Heart left ventricle (tissue), 13 donors: ENCODE measurements at regions not wholly inside any gene's neighbourhood (a gene's known extent, or its start where the extent isn't known, plus 50 kb on each side); places are given as distances from the start of the nearest gene placed in this dataset.

Source experiments
- CTCF ChIP-seq, 12 donors: fragments of 200-600 bp; sonication (generic) in 4 of 12; IDR thresholded peaks; one replicate each; pipeline versions ENCODE4 v1.5.0 to v1.8.0; 2018 to 2022; ENCODE audit warnings: antibody characterized with exemption in 12 of 12, mild to moderate bottlenecking in 5 of 12
- POLR2A ChIP-seq, 2 donors: fragments of 450-650 bp; IDR thresholded peaks; one replicate each; pipeline ENCODE4 v1.6.1; 2017; ENCODE audit warnings: antibody characterized with exemption in 2 of 2, mild to moderate bottlenecking in 2 of 2, moderate library complexity in 2 of 2
- donor health status: ischemic (EF 13 %, LVEDD 7.1; RV severe dilation, severe dysfunction).
- donor health status: DM: no; HTN: yes; CAD: no.
- donor health status: DM: no; HTN: no; CAD: no.
- donor health status: ischemic (EF 25% LVEDD 6.9; RV normal size, moderate dysfunction).
- donor health status: ischemic (EF 25% LVEDD 5.7; RV mildly dilated, moderate dysfunction).
- donor health status: ischemic (EF 35%, LVEDD 5.7; RV mildly dilated, moderate dysfunction).
- donor health status: nonischemic (EF 11% LVEDD 7.7; RV severe dilation, severe dysfunction).
- donor health status: DM: yes; HTN: yes; CAD: no.
- donor health status: PGD.
- donor health status: ischemic (EF 29% LVEDD 5.4; RV normal size, mild dysfunction).
- donor health status: nonischemic (EF 23%, LVEDD 6.1; RV moderate dilation, normal function).

GRCh38 chr2:75260946-75261345 is 61.6 kb upstream of the TACR1 start:
- TF ChIP-seq CTCF (IDR thresholded peaks at IDR 0.05) (no peak), POLR2A (IDR thresholded peaks at IDR 0.05) (no peak)
